ENCODE measurements at regions not wholly inside any gene's neighbourhood (a gene's known extent, or its start where the extent isn't known, plus 50 kb on each side); places are given as distances from the start of the nearest gene placed in this dataset.

- peaks cover 21% of the 10 kb centered on the region for H3K4me1 Mint-ChIP-seq
- TF ChIP-seq CTCF (IDR thresholded peaks at IDR 0.05; ENCODE audit: unreplicated experiment in 3 of 3) = no peak
- H3K4me3 Mint-ChIP-seq = no peak overlapping the region
- no peak overlapping the region for H3K27ac Mint-ChIP-seq
- no peaks in the 10 kb centered on the region for H3K27me3 Mint-ChIP-seq (ENCODE audit: low read depth)
- peaks cover 4% of the 10 kb centered on the region for H3K36me3 Mint-ChIP-seq (ENCODE audit: low read depth)
- peaks cover 11% of the 10 kb centered on the region for H3K9me3 Mint-ChIP-seq
Measured at GRCh38 chr17:69651921-69652320, 237.4 kb downstream of the MAP2K6 start.

DNA sequence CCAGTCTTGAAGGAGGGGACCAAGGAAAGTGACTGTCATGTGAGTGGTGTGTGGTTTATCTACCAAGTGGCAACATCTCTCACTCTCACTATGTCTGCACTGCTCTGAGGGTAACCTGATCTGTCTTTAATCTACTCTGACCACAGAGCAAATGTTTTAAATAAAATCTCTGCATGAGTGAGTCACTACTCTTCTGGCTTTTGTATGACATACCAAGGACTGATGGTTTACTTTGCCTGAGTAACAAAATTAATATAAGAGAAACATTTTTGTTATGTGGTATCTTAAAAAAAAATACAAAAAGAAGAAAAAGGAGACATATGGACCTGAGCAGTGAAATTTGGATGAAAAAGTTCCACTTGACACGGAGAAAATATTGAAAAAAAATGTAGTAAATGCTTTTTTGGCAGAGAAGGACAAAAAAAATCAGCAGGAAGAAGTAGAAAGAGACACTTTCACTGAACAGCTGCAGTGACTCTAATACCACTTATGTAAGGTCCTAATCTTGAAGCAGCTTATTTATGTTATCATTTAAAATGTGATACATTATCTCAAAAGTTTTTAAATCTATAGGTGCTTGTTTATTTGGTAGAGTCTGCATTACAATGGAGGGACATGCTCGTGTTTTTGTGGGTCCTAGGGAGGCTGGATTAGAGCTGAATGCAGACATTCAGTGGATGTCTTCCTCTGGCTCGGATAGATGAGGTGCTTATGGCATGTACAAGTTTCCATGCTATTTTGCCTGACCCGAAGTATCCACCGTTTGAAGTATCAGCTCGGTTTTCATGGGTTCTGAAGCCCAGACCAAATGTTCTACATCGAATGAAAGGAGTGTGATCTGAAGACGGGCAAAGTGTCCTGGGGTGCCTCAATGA is 240.7 kb downstream of the MAP2K6 start:
- H3K4me1 Mint-ChIP-seq = peaks cover 21% of the 10 kb centered on the region

GRCh38 chr17:69655902-69656301 is 241.4 kb downstream of the MAP2K6 start:
- peaks cover 11% of the 10 kb centered on the region for H3K9me3 Mint-ChIP-seq
- peaks cover 21% of the 10 kb centered on the region for H3K4me1 Mint-ChIP-seq
- H3K36me3 Mint-ChIP-seq (ENCODE audit: low read depth) = peaks cover 4% of the 10 kb centered on the region
- peak overlapping the region in 2 of 3 experiments; percentile 34 to 58 for H3K27ac Mint-ChIP-seq
- no peak overlapping the region for H3K4me3 Mint-ChIP-seq
- no peaks in the 10 kb centered on the region for H3K27me3 Mint-ChIP-seq (ENCODE audit: low read depth)
- no peak for TF ChIP-seq CTCF (IDR thresholded peaks at IDR 0.05; ENCODE audit: unreplicated experiment in 3 of 3)

More for the DNA sequence above, 240.7 kb downstream of the MAP2K6 start:
- Mint-ChIP-seq H3K9me3 (peaks cover 11% of the 10 kb centered on the region), H3K27me3 (ENCODE audit: low read depth) (no peaks in the 10 kb centered on the region), H3K4me3 (no peak overlapping the region), H3K36me3 (ENCODE audit: low read depth) (peaks cover 4% of the 10 kb centered on the region), H3K27ac (peak overlapping the region; percentile 4 to 58 (median 34))
- no peak for TF ChIP-seq CTCF (IDR thresholded peaks at IDR 0.05; ENCODE audit: unreplicated experiment in 3 of 3)

GRCh38 chr17:69669441-69670178 is 255.1 kb downstream of the MAP2K6 start:
- Mint-ChIP-seq H3K4me1 (peaks cover 13% of the 10 kb centered on the region), H3K27ac (peak overlapping the region in 2 of 3 experiments; percentile 0 to 3), H3K9me3 (no peaks in the 10 kb centered on the region), H3K36me3 (ENCODE audit: low read depth) (no peaks in the 10 kb centered on the region), H3K4me3 (no peak overlapping the region), H3K27me3 (ENCODE audit: low read depth) (no peaks in the 10 kb centered on the region)
- no peak for TF ChIP-seq CTCF (IDR thresholded peaks at IDR 0.05; ENCODE audit: unreplicated experiment in 3 of 3)

DNA sequence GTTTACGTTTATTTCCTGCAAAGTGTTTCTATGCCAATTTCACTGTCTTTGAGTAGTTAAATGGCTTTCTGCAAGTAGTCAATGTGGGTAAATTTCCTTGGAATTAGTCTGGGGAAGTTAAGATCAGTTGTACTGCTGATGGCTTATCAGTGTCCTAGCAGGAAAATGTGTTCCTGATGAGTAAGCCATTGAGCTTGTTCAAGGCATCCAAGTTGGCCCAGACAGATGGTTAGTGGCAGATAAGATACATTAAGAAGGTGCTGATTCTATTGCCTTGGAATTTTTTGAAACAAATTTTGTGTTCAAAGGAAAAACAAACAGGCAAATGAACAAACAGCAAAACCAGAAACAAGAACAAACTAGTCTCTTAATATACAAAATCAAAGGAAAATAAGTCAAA is 258.4 kb downstream of the MAP2K6 start:
- Mint-ChIP-seq H3K36me3 (ENCODE audit: low read depth) (no peaks in the 10 kb centered on the region), H3K27ac (no peak overlapping the region), H3K4me3 (no peak overlapping the region), H3K9me3 (no peaks in the 10 kb centered on the region), H3K4me1 (peaks cover 13% of the 10 kb centered on the region), H3K27me3 (ENCODE audit: low read depth) (no peaks in the 10 kb centered on the region)
- TF ChIP-seq CTCF (IDR thresholded peaks at IDR 0.05; ENCODE audit: unreplicated experiment in 3 of 3) = no peak

Measured in nephron (organoid).